ENCODE measurements at regions not wholly inside any gene's neighbourhood (a gene's known extent, or its start where the extent isn't known, plus 50 kb on each side); places are given as distances from the start of the nearest gene placed in this dataset.
"Not testable (repeated sequence)": the region's sequence is repeated elsewhere in the genome, so short reads cannot be mapped to it uniquely, and the experiment has no call there.

DNA sequence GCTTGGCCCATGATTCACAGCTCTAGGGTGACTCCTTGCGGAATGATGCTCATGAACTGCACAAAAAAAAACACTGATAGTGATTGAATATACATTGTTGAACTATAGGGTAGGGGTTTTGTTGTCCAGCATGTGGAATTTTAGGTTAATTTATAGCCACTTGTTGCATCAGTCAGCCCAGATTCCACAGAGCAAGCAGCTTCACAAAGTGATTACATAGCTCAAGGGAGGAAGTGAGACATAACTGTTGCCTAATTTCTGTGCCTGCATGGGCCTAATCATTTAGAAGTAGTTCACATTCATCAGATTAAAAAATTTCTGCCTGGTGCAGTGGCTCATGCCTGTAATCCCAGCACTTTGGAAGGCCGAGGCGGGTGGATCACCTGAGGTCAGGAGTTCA, 142.2 kb upstream of the ZNF722 start:
- peaks cover 59% of the 10 kb centered on the region for H3K9me3 Mint-ChIP-seq
- POLR2A ChIA-PET = not testable (repeated sequence)

DNA sequence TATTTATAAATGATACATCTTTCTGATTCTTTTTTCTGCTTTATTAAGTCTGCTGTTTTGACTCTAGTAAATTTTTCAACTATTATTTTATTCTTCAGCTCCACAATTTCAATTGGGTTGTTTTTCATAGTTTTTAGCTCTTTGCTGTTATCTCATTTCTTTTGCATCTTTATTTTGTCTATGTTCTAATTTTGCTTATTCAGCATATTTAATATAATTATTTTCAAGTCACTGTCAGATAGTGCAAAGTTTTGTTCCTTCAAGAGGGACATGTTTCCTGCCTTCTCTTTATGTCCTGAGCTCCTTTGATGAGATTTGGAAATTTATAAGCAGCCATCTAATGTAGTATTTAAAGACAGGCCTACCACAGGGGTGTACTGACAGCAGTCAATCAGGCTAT, 131.5 kb upstream of the ZNF722 start:
- TF ChIP-seq JUN (CRISPR knock-in tag; IDR thresholded peaks at IDR 0.05) = no peak
- TF ChIP-seq, protein P1, sequence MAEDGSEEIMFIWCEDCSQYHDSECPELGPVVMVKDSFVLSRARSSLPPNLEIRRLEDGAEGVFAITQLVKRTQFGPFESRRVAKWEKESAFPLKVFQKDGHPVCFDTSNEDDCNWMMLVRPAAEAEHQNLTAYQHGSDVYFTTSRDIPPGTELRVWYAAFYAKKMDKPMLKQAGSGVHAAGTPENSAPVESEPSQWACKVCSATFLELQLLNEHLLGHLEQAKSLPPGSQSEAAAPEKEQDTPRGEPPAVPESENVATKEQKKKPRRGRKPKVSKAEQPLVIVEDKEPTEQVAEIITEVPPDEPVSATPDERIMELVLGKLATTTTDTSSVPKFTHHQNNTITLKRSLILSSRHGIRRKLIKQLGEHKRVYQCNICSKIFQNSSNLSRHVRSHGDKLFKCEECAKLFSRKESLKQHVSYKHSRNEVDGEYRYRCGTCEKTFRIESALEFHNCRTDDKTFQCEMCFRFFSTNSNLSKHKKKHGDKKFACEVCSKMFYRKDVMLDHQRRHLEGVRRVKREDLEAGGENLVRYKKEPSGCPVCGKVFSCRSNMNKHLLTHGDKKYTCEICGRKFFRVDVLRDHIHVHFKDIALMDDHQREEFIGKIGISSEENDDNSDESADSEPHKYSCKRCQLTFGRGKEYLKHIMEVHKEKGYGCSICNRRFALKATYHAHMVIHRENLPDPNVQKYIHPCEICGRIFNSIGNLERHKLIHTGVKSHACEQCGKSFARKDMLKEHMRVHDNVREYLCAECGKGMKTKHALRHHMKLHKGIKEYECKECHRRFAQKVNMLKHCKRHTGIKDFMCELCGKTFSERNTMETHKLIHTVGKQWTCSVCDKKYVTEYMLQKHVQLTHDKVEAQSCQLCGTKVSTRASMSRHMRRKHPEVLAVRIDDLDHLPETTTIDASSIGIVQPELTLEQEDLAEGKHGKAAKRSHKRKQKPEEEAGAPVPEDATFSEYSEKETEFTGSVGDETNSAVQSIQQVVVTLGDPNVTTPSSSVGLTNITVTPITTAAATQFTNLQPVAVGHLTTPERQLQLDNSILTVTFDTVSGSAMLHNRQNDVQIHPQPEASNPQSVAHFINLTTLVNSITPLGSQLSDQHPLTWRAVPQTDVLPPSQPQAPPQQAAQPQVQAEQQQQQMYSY (CRISPR knock-in tag; IDR thresholded peaks at IDR 0.05) = no peak
- no peak for TF ChIP-seq MXD4 (CRISPR knock-in tag; IDR thresholded peaks at IDR 0.05; ENCODE audit: borderline replicate concordance)
- TF ChIP-seq, protein P2, sequence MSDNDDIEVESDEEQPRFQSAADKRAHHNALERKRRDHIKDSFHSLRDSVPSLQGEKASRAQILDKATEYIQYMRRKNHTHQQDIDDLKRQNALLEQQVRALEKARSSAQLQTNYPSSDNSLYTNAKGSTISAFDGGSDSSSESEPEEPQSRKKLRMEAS (CRISPR knock-in tag; IDR thresholded peaks at IDR 0.05) = no peak
- TF ChIP-seq, protein P3, sequence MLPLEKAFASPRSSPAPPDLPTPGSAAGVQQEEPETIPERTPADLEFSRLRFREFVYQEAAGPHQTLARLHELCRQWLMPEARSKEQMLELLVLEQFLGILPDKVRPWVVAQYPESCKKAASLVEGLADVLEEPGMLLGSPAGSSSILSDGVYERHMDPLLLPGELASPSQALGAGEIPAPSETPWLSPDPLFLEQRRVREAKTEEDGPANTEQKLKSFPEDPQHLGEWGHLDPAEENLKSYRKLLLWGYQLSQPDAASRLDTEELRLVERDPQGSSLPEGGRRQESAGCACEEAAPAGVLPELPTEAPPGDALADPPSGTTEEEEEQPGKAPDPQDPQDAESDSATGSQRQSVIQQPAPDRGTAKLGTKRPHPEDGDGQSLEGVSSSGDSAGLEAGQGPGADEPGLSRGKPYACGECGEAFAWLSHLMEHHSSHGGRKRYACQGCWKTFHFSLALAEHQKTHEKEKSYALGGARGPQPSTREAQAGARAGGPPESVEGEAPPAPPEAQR (CRISPR knock-in tag; IDR thresholded peaks at IDR 0.05) = no peak
- TF ChIP-seq, protein P4, sequence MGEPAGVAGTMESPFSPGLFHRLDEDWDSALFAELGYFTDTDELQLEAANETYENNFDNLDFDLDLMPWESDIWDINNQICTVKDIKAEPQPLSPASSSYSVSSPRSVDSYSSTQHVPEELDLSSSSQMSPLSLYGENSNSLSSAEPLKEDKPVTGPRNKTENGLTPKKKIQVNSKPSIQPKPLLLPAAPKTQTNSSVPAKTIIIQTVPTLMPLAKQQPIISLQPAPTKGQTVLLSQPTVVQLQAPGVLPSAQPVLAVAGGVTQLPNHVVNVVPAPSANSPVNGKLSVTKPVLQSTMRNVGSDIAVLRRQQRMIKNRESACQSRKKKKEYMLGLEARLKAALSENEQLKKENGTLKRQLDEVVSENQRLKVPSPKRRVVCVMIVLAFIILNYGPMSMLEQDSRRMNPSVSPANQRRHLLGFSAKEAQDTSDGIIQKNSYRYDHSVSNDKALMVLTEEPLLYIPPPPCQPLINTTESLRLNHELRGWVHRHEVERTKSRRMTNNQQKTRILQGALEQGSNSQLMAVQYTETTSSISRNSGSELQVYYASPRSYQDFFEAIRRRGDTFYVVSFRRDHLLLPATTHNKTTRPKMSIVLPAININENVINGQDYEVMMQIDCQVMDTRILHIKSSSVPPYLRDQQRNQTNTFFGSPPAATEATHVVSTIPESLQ (CRISPR knock-in tag; IDR thresholded peaks at IDR 0.05) = no peak
- TF ChIP-seq, protein P5, sequence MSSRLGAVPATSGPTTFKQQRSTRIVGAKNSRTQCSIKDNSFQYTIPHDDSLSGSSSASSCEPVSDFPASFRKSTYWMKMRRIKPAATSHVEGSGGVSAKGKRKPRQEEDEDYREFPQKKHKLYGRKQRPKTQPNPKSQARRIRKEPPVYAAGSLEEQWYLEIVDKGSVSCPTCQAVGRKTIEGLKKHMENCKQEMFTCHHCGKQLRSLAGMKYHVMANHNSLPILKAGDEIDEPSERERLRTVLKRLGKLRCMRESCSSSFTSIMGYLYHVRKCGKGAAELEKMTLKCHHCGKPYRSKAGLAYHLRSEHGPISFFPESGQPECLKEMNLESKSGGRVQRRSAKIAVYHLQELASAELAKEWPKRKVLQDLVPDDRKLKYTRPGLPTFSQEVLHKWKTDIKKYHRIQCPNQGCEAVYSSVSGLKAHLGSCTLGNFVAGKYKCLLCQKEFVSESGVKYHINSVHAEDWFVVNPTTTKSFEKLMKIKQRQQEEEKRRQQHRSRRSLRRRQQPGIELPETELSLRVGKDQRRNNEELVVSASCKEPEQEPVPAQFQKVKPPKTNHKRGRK (CRISPR knock-in tag; IDR thresholded peaks at IDR 0.05; ENCODE audit: borderline replicate concordance) = no peak
- TF ChIP-seq EMX1 (CRISPR knock-in tag; IDR thresholded peaks at IDR 0.05) = no peak
- no peak for TF ChIP-seq ATF1 (CRISPR knock-in tag; IDR thresholded peaks at IDR 0.05)
- no peak for TF ChIP-seq NR3C1 (CRISPR knock-in tag; conservative IDR thresholded peaks at IDR 0.05; ENCODE audit: low read depth)
- TF ChIP-seq, protein P6, sequence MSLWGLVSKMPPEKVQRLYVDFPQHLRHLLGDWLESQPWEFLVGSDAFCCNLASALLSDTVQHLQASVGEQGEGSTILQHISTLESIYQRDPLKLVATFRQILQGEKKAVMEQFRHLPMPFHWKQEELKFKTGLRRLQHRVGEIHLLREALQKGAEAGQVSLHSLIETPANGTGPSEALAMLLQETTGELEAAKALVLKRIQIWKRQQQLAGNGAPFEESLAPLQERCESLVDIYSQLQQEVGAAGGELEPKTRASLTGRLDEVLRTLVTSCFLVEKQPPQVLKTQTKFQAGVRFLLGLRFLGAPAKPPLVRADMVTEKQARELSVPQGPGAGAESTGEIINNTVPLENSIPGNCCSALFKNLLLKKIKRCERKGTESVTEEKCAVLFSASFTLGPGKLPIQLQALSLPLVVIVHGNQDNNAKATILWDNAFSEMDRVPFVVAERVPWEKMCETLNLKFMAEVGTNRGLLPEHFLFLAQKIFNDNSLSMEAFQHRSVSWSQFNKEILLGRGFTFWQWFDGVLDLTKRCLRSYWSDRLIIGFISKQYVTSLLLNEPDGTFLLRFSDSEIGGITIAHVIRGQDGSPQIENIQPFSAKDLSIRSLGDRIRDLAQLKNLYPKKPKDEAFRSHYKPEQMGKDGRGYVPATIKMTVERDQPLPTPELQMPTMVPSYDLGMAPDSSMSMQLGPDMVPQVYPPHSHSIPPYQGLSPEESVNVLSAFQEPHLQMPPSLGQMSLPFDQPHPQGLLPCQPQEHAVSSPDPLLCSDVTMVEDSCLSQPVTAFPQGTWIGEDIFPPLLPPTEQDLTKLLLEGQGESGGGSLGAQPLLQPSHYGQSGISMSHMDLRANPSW (CRISPR knock-in tag; conservative IDR thresholded peaks at IDR 0.05; ENCODE audit: low read depth) = no peak
- TF ChIP-seq, protein P7, sequence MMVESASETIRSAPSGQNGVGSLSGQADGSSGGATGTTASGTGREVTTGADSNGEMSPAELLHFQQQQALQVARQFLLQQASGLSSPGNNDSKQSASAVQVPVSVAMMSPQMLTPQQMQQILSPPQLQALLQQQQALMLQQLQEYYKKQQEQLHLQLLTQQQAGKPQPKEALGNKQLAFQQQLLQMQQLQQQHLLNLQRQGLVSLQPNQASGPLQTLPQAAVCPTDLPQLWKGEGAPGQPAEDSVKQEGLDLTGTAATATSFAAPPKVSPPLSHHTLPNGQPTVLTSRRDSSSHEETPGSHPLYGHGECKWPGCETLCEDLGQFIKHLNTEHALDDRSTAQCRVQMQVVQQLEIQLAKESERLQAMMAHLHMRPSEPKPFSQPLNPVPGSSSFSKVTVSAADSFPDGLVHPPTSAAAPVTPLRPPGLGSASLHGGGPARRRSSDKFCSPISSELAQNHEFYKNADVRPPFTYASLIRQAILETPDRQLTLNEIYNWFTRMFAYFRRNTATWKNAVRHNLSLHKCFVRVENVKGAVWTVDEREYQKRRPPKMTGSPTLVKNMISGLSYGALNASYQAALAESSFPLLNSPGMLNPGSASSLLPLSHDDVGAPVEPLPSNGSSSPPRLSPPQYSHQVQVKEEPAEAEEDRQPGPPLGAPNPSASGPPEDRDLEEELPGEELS (CRISPR knock-in tag; IDR thresholded peaks at IDR 0.05) = no peak
- no peak for TF ChIP-seq SOX15 (CRISPR knock-in tag; IDR thresholded peaks at IDR 0.05)
- no peak for TF ChIP-seq FOXK1 (CRISPR knock-in tag; IDR thresholded peaks at IDR 0.05)
- no peak for TF ChIP-seq CREM (CRISPR knock-in tag; IDR thresholded peaks at IDR 0.05)
- no peak for TF ChIP-seq TEAD1 (CRISPR knock-in tag; IDR thresholded peaks at IDR 0.05)
- no peak for TF ChIP-seq GRHL2 (CRISPR knock-in tag; IDR thresholded peaks at IDR 0.05; ENCODE audit: insufficient replicate concordance, severe bottlenecking)
- no peak for TF ChIP-seq FOXJ3 (CRISPR knock-in tag; IDR thresholded peaks at IDR 0.05; ENCODE audit: borderline replicate concordance)
- TF ChIP-seq ZNF219 (CRISPR knock-in tag; IDR thresholded peaks at IDR 0.05; ENCODE audit: borderline replicate concordance) = no peak
- DNase-seq (ENCODE audit: low spot score) = no peak
- peaks cover 69% of the 10 kb centered on the region for H3K9me3 Mint-ChIP-seq
- ATAC-seq = no peak
- CTCF ChIA-PET = no interaction called here
- no peak overlapping the region for H3K4me3 Mint-ChIP-seq
- POLR2A ChIA-PET = no interaction called here
- H3K36me3 Mint-ChIP-seq = peaks cover 53% of the 10 kb centered on the region
- H3K27me3 Mint-ChIP-seq (ENCODE audit: low read depth) = peaks cover 12% of the 10 kb centered on the region
- H3K27ac Mint-ChIP-seq = no peak overlapping the region
- H3K4me1 Mint-ChIP-seq = no peaks in the 10 kb centered on the region

More for the DNA sequence above, 142.2 kb upstream of the ZNF722 start:
- ATAC-seq; H3K4me3 Mint-ChIP-seq; H3K4me1 Mint-ChIP-seq; CTCF ChIA-PET; H3K27ac Mint-ChIP-seq; DNase-seq (ENCODE audit: low spot score): not testable (repeated sequence)
- Mint-ChIP-seq H3K36me3 (peaks cover 60% of the 10 kb centered on the region), H3K27me3 (ENCODE audit: low read depth) (peaks cover 12% of the 10 kb centered on the region)

DNA sequence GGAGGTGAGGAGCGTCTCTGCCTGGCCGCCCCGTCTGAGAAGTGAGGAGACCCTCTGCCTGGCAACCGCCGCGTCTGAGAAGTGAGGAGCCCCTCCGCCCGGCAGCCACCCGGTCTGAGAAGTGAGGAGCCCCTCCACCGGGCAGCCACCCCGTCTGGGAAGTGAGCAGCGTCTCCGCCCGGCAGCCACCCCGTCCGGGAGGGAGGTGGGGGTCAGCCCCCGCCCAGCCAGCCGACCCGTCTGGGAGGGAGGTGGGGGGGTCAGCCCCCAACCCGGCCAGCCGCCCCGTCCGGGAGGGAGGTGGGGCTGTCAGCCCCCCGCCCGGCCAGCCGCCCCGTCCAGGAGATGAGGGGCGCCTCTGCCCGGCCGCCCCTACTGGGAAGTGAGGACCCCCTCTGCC, 124.4 kb upstream of the ZNF722 start:
- DNase-seq (ENCODE audit: low spot score); H3K4me3 Mint-ChIP-seq; ATAC-seq; H3K27me3 Mint-ChIP-seq (ENCODE audit: low read depth); POLR2A ChIA-PET; H3K4me1 Mint-ChIP-seq; H3K27ac Mint-ChIP-seq; CTCF ChIA-PET: not testable (repeated sequence)
- Mint-ChIP-seq H3K36me3 (peaks cover 49% of the 10 kb centered on the region), H3K9me3 (peaks cover 57% of the 10 kb centered on the region)
